Type B pancreatic cell (in vitro differentiated cells): ENCODE measurements at regions not wholly inside any gene's neighbourhood (a gene's known extent, or its start where the extent isn't known, plus 50 kb on each side); places are given as distances from the start of the nearest gene placed in this dataset.

ENCODE experiments used
- DNase-seq: peaks from one replicate; pipeline ENCODE4 v3.0.0; 2021; ENCODE audit warnings: mixed read lengths; ENCODE audit not compliant: unreplicated experiment; ENCODE audit errors: extremely low spot score
- H3K27ac Mint-ChIP-seq: 2 replicates; pipeline ENCODE4 v1.8.0; 2021; ENCODE audit warnings: mild to moderate bottlenecking, mixed read lengths
- H3K27me3 Mint-ChIP-seq: 2 replicates; pipeline ENCODE4 v1.8.0; 2021; ENCODE audit warnings: mixed read lengths
- H3K36me3 Mint-ChIP-seq: 2 replicates; pipeline ENCODE4 v1.8.0; 2021; ENCODE audit warnings: mixed read lengths
- H3K4me1 Mint-ChIP-seq: one replicate; pipeline ENCODE4 v1.8.0; 2021; ENCODE audit warnings: mixed read lengths; ENCODE audit not compliant: unreplicated experiment
- H3K4me3 Mint-ChIP-seq: 2 replicates; pipeline ENCODE4 v1.8.0; 2021; ENCODE audit warnings: mild to moderate bottlenecking, mixed read lengths
- H3K9me3 Mint-ChIP-seq: 2 replicates; pipeline ENCODE4 v1.8.0; 2021; ENCODE audit warnings: mixed read lengths
- TF ChIP-seq, protein P1 (sequence below): fragments of 200-600 bp; sonication (generic); conservative IDR thresholded peaks from 2 replicates; pipeline ENCODE4 v1.5.0; 2021; ENCODE audit warnings: antibody characterized with exemption, mild to moderate bottlenecking

DNA sequence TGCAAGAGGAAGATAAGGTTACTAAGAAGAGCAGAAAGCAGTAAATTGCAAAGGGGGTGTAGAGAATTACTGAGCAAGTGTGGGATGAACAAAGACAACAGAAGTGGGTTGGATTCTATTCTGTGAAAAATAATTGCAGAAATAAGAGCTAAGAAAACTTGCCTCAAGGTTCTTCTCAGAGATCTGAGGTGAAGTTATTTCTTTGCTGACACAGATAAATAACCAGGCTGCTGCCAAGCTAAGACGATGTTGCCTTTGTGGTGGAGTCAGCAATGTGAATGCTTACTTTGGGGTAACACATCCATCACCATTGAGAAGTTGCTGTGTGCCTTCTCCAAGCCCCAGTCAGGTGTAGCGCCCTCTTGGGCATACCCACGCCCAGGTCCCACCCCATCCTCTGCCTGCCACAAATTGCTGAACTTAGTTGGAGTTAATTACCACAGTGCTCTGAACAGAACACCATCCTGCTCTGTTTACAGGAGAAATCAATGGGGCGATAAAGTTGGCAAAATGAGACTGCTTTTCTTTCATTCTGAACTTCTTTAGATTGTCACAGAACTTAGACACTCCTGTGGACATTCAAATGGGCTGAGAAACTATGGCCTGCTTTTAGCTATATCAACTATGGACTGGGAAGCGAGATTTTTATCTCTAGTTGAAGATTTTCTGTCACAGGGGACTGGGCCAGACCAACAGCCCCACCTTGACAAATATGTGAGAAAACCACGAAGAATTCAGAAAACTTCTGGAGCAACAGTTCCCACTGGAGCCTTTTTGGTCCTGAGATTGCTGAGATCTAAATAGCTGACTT, 283.6 kb downstream of the TMX3 start:
- no peaks in the 10 kb centered on the region for H3K27me3 Mint-ChIP-seq
- TF ChIP-seq, protein P1, sequence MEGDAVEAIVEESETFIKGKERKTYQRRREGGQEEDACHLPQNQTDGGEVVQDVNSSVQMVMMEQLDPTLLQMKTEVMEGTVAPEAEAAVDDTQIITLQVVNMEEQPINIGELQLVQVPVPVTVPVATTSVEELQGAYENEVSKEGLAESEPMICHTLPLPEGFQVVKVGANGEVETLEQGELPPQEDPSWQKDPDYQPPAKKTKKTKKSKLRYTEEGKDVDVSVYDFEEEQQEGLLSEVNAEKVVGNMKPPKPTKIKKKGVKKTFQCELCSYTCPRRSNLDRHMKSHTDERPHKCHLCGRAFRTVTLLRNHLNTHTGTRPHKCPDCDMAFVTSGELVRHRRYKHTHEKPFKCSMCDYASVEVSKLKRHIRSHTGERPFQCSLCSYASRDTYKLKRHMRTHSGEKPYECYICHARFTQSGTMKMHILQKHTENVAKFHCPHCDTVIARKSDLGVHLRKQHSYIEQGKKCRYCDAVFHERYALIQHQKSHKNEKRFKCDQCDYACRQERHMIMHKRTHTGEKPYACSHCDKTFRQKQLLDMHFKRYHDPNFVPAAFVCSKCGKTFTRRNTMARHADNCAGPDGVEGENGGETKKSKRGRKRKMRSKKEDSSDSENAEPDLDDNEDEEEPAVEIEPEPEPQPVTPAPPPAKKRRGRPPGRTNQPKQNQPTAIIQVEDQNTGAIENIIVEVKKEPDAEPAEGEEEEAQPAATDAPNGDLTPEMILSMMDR, result no peak
- no peak for DNase-seq
- H3K36me3 Mint-ChIP-seq, result no peaks in the 10 kb centered on the region
- no peaks in the 10 kb centered on the region for H3K9me3 Mint-ChIP-seq
- no peak overlapping the region for H3K4me3 Mint-ChIP-seq
- H3K4me1 Mint-ChIP-seq, result peaks cover 7% of the 10 kb centered on the region
- H3K27ac Mint-ChIP-seq, result peak overlapping the region; percentile 29

DNA sequence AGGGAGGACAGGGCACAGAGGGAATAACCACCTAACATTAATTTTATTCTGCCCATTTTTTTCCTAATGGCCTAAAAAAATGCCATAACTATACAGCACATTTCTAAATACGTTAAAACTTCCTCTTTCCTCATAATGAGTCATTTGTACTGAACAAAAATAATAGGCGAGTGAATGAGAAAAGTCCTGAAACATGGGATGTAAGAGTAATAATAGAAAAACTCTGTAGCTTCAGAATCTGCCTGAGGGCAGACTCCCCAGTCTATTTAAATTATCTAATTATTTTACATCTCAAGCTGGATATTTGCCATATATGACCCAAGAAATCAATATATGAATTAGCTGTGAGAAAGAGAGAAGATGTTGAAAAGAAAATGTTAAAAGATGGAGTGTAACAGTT, 285.1 kb downstream of the TMX3 start:
- Mint-ChIP-seq H3K36me3 (no peaks in the 10 kb centered on the region), H3K27ac (no peak overlapping the region), H3K4me3 (no peak overlapping the region), H3K27me3 (no peaks in the 10 kb centered on the region), H3K9me3 (no peaks in the 10 kb centered on the region), H3K4me1 (peaks cover 7% of the 10 kb centered on the region)
- TF ChIP-seq, protein P1, result no peak
- DNase-seq, result no peak

DNA sequence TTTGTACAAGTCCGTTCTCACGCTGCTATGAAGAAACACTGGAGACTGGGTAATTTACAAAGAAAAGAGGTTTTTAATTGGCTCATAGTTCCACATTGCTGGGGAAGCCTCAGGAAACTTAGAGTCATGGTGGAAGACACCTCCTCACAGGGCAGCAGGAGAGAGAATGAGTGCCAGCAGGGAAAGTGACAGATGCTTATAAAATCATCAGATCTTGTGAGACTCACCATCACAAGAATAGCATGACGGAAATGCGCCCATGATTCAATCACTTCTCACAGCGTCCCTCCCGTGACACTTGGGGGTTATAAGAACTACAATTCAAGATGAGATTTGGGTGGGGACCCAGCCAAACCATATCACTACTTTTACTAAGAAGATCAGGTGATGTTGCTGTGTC, 285.8 kb downstream of the TMX3 start:
- H3K36me3 Mint-ChIP-seq, result no peaks in the 10 kb centered on the region
- TF ChIP-seq, protein P1, result no peak
- H3K4me1 Mint-ChIP-seq, result peaks cover 7% of the 10 kb centered on the region
- no peaks in the 10 kb centered on the region for H3K27me3 Mint-ChIP-seq
- H3K4me3 Mint-ChIP-seq, result no peak overlapping the region
- no peaks in the 10 kb centered on the region for H3K9me3 Mint-ChIP-seq
- DNase-seq, result no peak
- no peak overlapping the region for H3K27ac Mint-ChIP-seq

DNA sequence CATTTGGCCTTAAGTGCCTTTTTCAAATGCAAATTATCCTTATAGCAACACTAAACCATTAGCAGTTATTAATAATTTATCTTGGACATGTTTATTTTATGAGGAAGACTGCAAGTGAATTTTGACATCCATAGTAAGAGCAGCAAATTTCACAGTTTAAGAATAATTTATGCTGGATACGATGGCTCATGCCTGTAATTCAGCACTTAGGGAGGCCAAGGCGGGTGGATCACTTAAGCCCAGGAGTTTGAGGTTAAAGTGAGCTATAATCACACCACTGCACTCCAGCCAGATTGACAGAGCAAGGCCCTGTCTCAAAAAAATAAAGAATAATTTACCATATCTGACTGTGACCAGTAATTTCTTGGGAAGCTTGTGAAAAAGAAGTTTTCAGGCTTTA, 286.2 kb downstream of the TMX3 start:
- Mint-ChIP-seq H3K27me3 (no peaks in the 10 kb centered on the region), H3K36me3 (no peaks in the 10 kb centered on the region), H3K9me3 (no peaks in the 10 kb centered on the region), H3K4me1 (peaks cover 7% of the 10 kb centered on the region), H3K27ac (no peak overlapping the region), H3K4me3 (no peak overlapping the region)
- DNase-seq, result no peak
- TF ChIP-seq, protein P1, result no peak

DNA sequence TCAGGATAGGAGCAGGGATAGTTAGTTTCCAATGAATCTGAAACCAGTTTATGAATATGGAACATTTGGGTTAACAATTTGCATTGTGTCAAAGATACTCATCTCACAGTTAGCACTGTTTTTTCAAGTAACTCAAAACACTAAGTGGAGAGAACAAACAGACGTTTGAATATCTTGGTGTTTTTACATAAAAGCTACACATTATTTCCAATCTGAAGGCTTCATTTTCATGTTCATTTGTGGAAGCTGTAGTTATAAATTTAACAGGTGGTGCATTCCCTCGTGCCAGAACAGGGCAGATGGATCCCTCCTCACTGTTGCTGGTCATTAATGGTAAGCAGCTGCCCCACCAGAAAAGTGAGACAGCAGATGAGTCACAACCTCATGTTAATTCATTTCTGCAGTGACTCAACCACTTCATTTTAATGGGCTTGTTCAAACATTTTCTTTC, 286.9 kb downstream of the TMX3 start:
- Mint-ChIP-seq H3K27me3 (no peaks in the 10 kb centered on the region), H3K27ac (no peak overlapping the region), H3K4me1 (peaks cover 7% of the 10 kb centered on the region), H3K36me3 (no peaks in the 10 kb centered on the region), H3K4me3 (no peak overlapping the region), H3K9me3 (no peaks in the 10 kb centered on the region)
- DNase-seq, result no peak
- TF ChIP-seq, protein P1, result no peak
